ENCODE measurements at regions not wholly inside any gene's neighbourhood (a gene's known extent, or its start where the extent isn't known, plus 50 kb on each side); places are given as distances from the start of the nearest gene placed in this dataset.

GRCh38 chr2:28694364-28694763, 57.3 kb upstream of the PPP1CB start:
- DNase-seq = no peak

- DNase-seq = peak; percentile 33
Measured at GRCh38 chr2:28695245-28695647, 56.4 kb upstream of the PPP1CB start.

- DNase-seq = no peak
Measured at GRCh38 chr2:28696261-28696660, 55.4 kb upstream of the PPP1CB start.

GRCh38 chr2:28697602-28698149, 54.0 kb upstream of the PPP1CB start:
- no peak for DNase-seq

GRCh38 chr2:28698545-28698944, 53.1 kb upstream of the PPP1CB start:
- DNase-seq = no peak
